Endothelial cell of umbilical vein (primary cell): ENCODE measurements at regions not wholly inside any gene's neighbourhood (a gene's known extent, or its start where the extent isn't known, plus 50 kb on each side); places are given as distances from the start of the nearest gene placed in this dataset.

Experiments
- BruUV-seq: library from RNA; stranded (reverse); fragments of 400-500 nt; replicated peaks from 2 replicates; lab custom pipeline; 2021; lab: Mats Ljungman, UMichigan
- CTCF ChIA-PET: fragments of 300-600, 350-600 bp; sonication (Branson Sonifier 250); formaldehyde crosslinking; loops from one replicate; lab custom pipeline; 2021; ENCODE audit warnings: antibody characterized with exemption, inconsistent platforms; lab: Charles Lee
- POLR2A ChIA-PET: fragments of 300-600, 350-600 bp; sonication (Branson Sonifier 250); formaldehyde crosslinking; loops from one replicate; lab custom pipeline; 2021; ENCODE audit warnings: antibody characterized with exemption, inconsistent platforms; lab: Charles Lee
- DNase-seq: peaks from one replicate; pipeline ENCODE4 v3.0.0-alpha.2; 2011; ENCODE audit warnings: low read depth, low spot score
- FAIRE-seq: peaks from 2 replicates; lab custom pipeline; 2011; peaks lifted over from hg19 to GRCh38; lab: Jason Lieb, UNC
- H2AFZ ChIP-seq: 2 replicates; pipeline ENCODE4 v1.6.0; 2012; ENCODE audit warnings: low read depth, low read length, control low read depth, inconsistent platforms
- H3K27ac ChIP-seq: 2 replicates; pipeline ENCODE4 v1.5.1; 2011; ENCODE audit warnings: low read depth, mild to moderate bottlenecking, control low read depth, low read length, moderate library complexity; ENCODE audit not compliant: insufficient read depth
- H3K27me3 ChIP-seq, 2 experiments: 2 replicates each; pipeline versions ENCODE4 v1.6.0 to v1.6.1; 2011; ENCODE audit warnings: low read length in 2 of 2, mixed read lengths in 1 of 2; ENCODE audit not compliant: control insufficient read depth in 2 of 2, insufficient read depth in 2 of 2
- H3K36me3 ChIP-seq, 2 experiments: 2 replicates in 1 of 2; 3 replicates in 1 of 2; pipeline ENCODE4 v1.5.1; 2011; ENCODE audit warnings: low read length in 2 of 2, mild to moderate bottlenecking in 1 of 2, moderate library complexity in 1 of 2; ENCODE audit not compliant: control insufficient read depth in 2 of 2, insufficient read depth in 2 of 2; ENCODE audit errors: extremely low read depth in 1 of 2
- H3K4me1 ChIP-seq: 3 replicates; pipeline ENCODE4 v1.5.1; 2011; ENCODE audit warnings: mild to moderate bottlenecking, low read length; ENCODE audit not compliant: control insufficient read depth, insufficient read depth; ENCODE audit errors: extremely low read depth
- H3K4me2 ChIP-seq: 2 replicates; pipeline ENCODE4 v1.6.1; 2011; ENCODE audit warnings: low read length, control low read depth, mixed read lengths; ENCODE audit not compliant: insufficient read depth
- H3K4me3 ChIP-seq, 3 experiments: fragments of 200-600 bp in 1 of 3; sonication (generic), shearing (Covaris generic) in 1 of 3; replicated peaks in 1 of 3; 2 replicates each; pipeline ENCODE4 v1.5.1; 2011 to 2016; ENCODE audit warnings: control low read depth in 3 of 3, low read length in 3 of 3, mild to moderate bottlenecking in 2 of 3, inconsistent platforms in 1 of 3, low read depth in 1 of 3, moderate library complexity in 1 of 3; ENCODE audit not compliant: insufficient read depth in 1 of 3
- H3K79me2 ChIP-seq: 2 replicates; pipeline ENCODE4 v1.6.0; 2012; ENCODE audit warnings: low read length, inconsistent platforms; ENCODE audit not compliant: control insufficient read depth, insufficient read depth
- H3K9ac ChIP-seq: replicated peaks from 2 replicates; pipeline ENCODE3; 2011; ENCODE audit warnings: low read length, control low read depth; ENCODE audit not compliant: insufficient read depth; ENCODE audit errors: extremely low read depth
- H3K9me1 ChIP-seq: replicated peaks from 3 replicates; pipeline ENCODE4 v1.6.0; 2011; ENCODE audit warnings: mild to moderate bottlenecking, low read length; ENCODE audit not compliant: control insufficient read depth, insufficient read depth; ENCODE audit errors: extremely low read depth
- H3K9me3 ChIP-seq: replicated peaks from 2 replicates; pipeline ENCODE4 v1.5.1; 2012; ENCODE audit warnings: low read length, inconsistent platforms; ENCODE audit not compliant: control insufficient read depth, insufficient read depth
- H4K20me1 ChIP-seq: replicated peaks from 2 replicates; pipeline ENCODE3; 2011; ENCODE audit warnings: mild to moderate bottlenecking, low read length; ENCODE audit not compliant: control insufficient read depth, insufficient read depth; ENCODE audit errors: extremely low read depth
- FOS ChIP-seq: IDR thresholded peaks from 2 replicates; pipeline ENCODE4 v1.6.1; 2011; ENCODE audit warnings: mild to moderate bottlenecking, low read length, moderate library complexity, borderline replicate concordance; ENCODE audit not compliant: insufficient read depth
- GATA2 ChIP-seq: IDR thresholded peaks from 2 replicates; pipeline ENCODE4 v1.7.0; 2011; ENCODE audit warnings: low read depth, mild to moderate bottlenecking, moderate library complexity, mixed read lengths, low read length; ENCODE audit not compliant: insufficient read length, insufficient read depth
- dilution Hi-C: fragments of 300-500 bp; cut with MboI; formaldehyde crosslinking; loops from one replicate; pipeline ENCODE4 v1.15.0; 2019; ENCODE audit warnings: low sequenced_read_pairs; ENCODE audit not compliant: extremely low pct_ligation_motif_present
- intact Hi-C: fragments of 100-400 bp; cut with micrococcal nuclease; formaldehyde crosslinking; loops from one replicate; pipeline ENCODE4 v1.10.0; 2022
- TF ChIP-seq, protein P1 (sequence below): IDR thresholded peaks from 2 replicates; pipeline ENCODE4 v1.6.1; 2011; ENCODE audit not compliant: insufficient read depth, insufficient read length
- TF ChIP-seq, protein P2 (sequence below), 2 donors: IDR thresholded peaks; 1 replicate in 1 of 2; 2 replicates in 1 of 2; pipeline ENCODE4 v1.5.1; 2011; ENCODE audit warnings: low read length in 2 of 2, mild to moderate bottlenecking in 2 of 2, moderate library complexity in 2 of 2, control low read depth in 1 of 2, inconsistent platforms in 1 of 2, low read depth in 1 of 2; ENCODE audit not compliant: insufficient read depth in 1 of 2; ENCODE audit errors: extremely low read depth in 1 of 2

DNA sequence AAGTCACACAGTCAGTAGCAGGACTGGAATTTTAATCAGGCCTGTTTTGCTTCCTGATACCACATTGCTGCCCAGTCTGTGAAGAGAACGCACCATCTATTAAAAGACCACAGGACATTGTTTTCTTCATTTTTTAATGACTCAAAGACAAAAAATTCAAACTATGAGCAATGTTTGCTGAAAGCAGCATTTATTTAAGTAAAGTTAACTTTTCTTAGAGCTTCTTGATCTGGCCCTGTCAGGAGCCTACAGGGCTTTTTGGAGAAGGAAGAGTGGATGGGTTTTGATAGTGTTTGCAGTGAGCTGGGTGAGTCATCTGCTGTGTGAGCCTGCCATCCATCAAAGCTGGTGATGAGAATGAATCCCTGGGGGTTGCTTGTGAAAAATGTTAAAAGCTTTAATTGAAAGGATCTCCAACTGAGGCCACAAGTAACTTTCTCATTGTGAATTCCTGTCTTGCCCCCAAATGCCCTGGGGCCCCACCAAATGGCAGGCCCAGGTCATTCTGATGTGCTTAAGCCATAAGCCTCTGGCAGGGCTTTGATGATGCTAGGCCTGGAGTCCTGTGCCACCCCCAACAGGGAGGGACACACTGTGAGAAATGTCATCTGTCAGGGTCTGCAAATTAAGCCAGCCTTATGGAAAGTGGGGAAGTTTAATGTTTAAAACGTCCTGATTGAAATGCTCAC, 136.2 kb upstream of the PFN2 start:
- intact Hi-C loops (no loop called here), dilution Hi-C loops (no loop called here)
- Histone ChIP-seq H3K79me2 (no peaks in the 10 kb centered on the region), H2AFZ (no peak overlapping the region), H3K9me3 (no peaks in the 10 kb centered on the region), H3K9me1 (no peaks in the 10 kb centered on the region), H3K4me2 (no peak overlapping the region), H3K4me3 (no peak overlapping the region), H3K9ac (no peak overlapping the region), H3K36me3 (no peaks in the 10 kb centered on the region), H4K20me1 (no peaks in the 10 kb centered on the region), H3K27ac (no peak overlapping the region), H3K4me1 (no peaks in the 10 kb centered on the region), H3K27me3 (peaks cover 2 to 4% of the 10 kb centered on the region in 2 experiments)
- CTCF ChIA-PET = interaction anchor here (1.2 kb wide), 1 partner anchor 77 kb away, joined by 3 read pairs; no protein-coding TSS in a partner anchor
- POLR2A ChIA-PET = no interaction called here
- TF ChIP-seq, protein P1, sequence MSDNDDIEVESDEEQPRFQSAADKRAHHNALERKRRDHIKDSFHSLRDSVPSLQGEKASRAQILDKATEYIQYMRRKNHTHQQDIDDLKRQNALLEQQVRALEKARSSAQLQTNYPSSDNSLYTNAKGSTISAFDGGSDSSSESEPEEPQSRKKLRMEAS = no peak
- TF ChIP-seq GATA2 (no peak), FOS (no peak)
- TF ChIP-seq, protein P2, sequence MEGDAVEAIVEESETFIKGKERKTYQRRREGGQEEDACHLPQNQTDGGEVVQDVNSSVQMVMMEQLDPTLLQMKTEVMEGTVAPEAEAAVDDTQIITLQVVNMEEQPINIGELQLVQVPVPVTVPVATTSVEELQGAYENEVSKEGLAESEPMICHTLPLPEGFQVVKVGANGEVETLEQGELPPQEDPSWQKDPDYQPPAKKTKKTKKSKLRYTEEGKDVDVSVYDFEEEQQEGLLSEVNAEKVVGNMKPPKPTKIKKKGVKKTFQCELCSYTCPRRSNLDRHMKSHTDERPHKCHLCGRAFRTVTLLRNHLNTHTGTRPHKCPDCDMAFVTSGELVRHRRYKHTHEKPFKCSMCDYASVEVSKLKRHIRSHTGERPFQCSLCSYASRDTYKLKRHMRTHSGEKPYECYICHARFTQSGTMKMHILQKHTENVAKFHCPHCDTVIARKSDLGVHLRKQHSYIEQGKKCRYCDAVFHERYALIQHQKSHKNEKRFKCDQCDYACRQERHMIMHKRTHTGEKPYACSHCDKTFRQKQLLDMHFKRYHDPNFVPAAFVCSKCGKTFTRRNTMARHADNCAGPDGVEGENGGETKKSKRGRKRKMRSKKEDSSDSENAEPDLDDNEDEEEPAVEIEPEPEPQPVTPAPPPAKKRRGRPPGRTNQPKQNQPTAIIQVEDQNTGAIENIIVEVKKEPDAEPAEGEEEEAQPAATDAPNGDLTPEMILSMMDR (IDR thresholded peaks at IDR 0.05; ENCODE audit: extremely low read depth in 1 of 2, insufficient read depth in 1 of 2, low read depth in 1 of 2, low read length in 2 of 2) = no peak
- no peak for FAIRE-seq
- no peak for DNase-seq
- BruUV-seq = no TSS peak
